Gastroesophageal sphincter (tissue), 3 donors: ENCODE measurements at regions not wholly inside any gene's neighbourhood (a gene's known extent, or its start where the extent isn't known, plus 50 kb on each side); places are given as distances from the start of the nearest gene placed in this dataset.

Experiments
- EP300 ChIP-seq: sonication (generic); formaldehyde crosslinking; IDR thresholded peaks from one replicate; pipeline ENCODE4 v1.6.1; 2017; ENCODE audit warnings: antibody characterized with exemption, mild to moderate bottlenecking
- POLR2A ChIP-seq, 2 donors: fragments of 450-650 bp; IDR thresholded peaks; one replicate each; pipeline ENCODE4 v1.6.1; 2017; ENCODE audit warnings: antibody characterized with exemption in 2 of 2, mild to moderate bottlenecking in 2 of 2, moderate library complexity in 1 of 2
- POLR2AphosphoS5 ChIP-seq: sonication (generic); formaldehyde crosslinking; IDR thresholded peaks from one replicate; pipeline ENCODE4 v1.6.1; 2017; ENCODE audit warnings: antibody characterized with exemption
- TF ChIP-seq, protein P1 (sequence below), 4 experiments: fragments of 200-600 bp in 2 of 4; fragments of 450-650 bp in 2 of 4; sonication (generic) in 1 of 4; IDR thresholded peaks; one replicate each; pipeline ENCODE4 v1.5.1; 2017 to 2019; ENCODE audit warnings: antibody characterized with exemption in 4 of 4, mild to moderate bottlenecking in 2 of 4, moderate library complexity in 2 of 4

DNA sequence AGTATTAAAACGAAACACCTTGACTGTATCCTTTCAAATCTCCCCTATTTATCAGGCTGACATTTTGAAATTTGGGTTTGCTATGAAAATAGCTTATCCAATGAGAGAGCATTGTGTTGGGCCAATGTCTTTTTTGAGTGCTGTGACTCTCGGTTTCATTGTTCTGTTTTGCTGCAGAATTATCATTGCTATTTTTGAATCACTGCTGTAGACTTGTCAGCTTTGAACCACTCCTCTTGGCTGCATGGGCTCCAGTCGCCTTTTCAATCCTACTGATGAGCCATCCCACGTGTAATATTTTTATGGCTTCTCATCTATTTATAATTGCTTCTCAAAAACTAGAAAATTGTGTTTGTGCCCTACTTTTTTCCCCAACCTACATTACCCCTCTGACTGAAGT, 322.8 kb downstream of the LNPK start:
- TF ChIP-seq, protein P1, sequence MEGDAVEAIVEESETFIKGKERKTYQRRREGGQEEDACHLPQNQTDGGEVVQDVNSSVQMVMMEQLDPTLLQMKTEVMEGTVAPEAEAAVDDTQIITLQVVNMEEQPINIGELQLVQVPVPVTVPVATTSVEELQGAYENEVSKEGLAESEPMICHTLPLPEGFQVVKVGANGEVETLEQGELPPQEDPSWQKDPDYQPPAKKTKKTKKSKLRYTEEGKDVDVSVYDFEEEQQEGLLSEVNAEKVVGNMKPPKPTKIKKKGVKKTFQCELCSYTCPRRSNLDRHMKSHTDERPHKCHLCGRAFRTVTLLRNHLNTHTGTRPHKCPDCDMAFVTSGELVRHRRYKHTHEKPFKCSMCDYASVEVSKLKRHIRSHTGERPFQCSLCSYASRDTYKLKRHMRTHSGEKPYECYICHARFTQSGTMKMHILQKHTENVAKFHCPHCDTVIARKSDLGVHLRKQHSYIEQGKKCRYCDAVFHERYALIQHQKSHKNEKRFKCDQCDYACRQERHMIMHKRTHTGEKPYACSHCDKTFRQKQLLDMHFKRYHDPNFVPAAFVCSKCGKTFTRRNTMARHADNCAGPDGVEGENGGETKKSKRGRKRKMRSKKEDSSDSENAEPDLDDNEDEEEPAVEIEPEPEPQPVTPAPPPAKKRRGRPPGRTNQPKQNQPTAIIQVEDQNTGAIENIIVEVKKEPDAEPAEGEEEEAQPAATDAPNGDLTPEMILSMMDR (IDR thresholded peaks at IDR 0.05), result no peak
- TF ChIP-seq POLR2AphosphoS5, result no peak
- no peak for TF ChIP-seq POLR2A (IDR thresholded peaks at IDR 0.05)
- no peak for TF ChIP-seq EP300
